Activated T-cell treated with anti-CD3 and anti-CD28 coated beads, Interleukin-2, amount 50 U/mL, for 24 hours (primary cell): ENCODE measurements at regions not wholly inside any gene's neighbourhood (a gene's known extent, or its start where the extent isn't known, plus 50 kb on each side); places are given as distances from the start of the nearest gene placed in this dataset.

ENCODE experiments used
- DNase-seq: peaks from one replicate; pipeline ENCODE4 v3.0.0-alpha.2; 2020
- H3K27ac Mint-ChIP-seq: 2 replicates; pipeline ENCODE4 v1.8.0; 2020; ENCODE audit warnings: mild to moderate bottlenecking, mixed read lengths
- H3K27me3 Mint-ChIP-seq: 2 replicates; pipeline ENCODE4 v1.8.0; 2020; ENCODE audit warnings: mixed read lengths
- H3K36me3 Mint-ChIP-seq: 2 replicates; pipeline ENCODE4 v1.8.0; 2020; ENCODE audit warnings: low read depth, mixed read lengths
- H3K4me1 Mint-ChIP-seq: 2 replicates; pipeline ENCODE4 v1.8.0; 2020; ENCODE audit warnings: low read depth, mixed read lengths
- H3K4me3 Mint-ChIP-seq: 2 replicates; pipeline ENCODE4 v1.8.0; 2020; ENCODE audit warnings: mild to moderate bottlenecking, moderate library complexity, mixed read lengths
- H3K9me3 Mint-ChIP-seq: 2 replicates; pipeline ENCODE4 v1.8.0; 2020; ENCODE audit warnings: mixed read lengths

- no peak overlapping the region for H3K27ac Mint-ChIP-seq
- no peak for DNase-seq
- H3K27me3 Mint-ChIP-seq: peaks cover 11% of the 10 kb centered on the region
- no peaks in the 10 kb centered on the region for H3K36me3 Mint-ChIP-seq
- no peaks in the 10 kb centered on the region for H3K4me1 Mint-ChIP-seq
- H3K4me3 Mint-ChIP-seq: no peak overlapping the region
- no peaks in the 10 kb centered on the region for H3K9me3 Mint-ChIP-seq
Observed at GRCh38 chr18:2330764-2331163, 240.5 kb downstream of the METTL4 start.

GRCh38 chr18:2331491-2331890, 239.8 kb downstream of the METTL4 start:
- no peaks in the 10 kb centered on the region for H3K4me1 Mint-ChIP-seq
- no peak overlapping the region for H3K4me3 Mint-ChIP-seq
- H3K36me3 Mint-ChIP-seq: no peaks in the 10 kb centered on the region
- H3K27me3 Mint-ChIP-seq: peaks cover 11% of the 10 kb centered on the region
- no peaks in the 10 kb centered on the region for H3K9me3 Mint-ChIP-seq
- no peak for DNase-seq
- no peak overlapping the region for H3K27ac Mint-ChIP-seq

GRCh38 chr18:2336690-2337392, 234.5 kb downstream of the METTL4 start:
- Mint-ChIP-seq H3K9me3 (no peaks in the 10 kb centered on the region), H3K27me3 (peaks cover 8% of the 10 kb centered on the region), H3K4me3 (no peak overlapping the region), H3K36me3 (no peaks in the 10 kb centered on the region), H3K27ac (no peak overlapping the region), H3K4me1 (no peaks in the 10 kb centered on the region)
- DNase-seq: no peak

- no peaks in the 10 kb centered on the region for H3K36me3 Mint-ChIP-seq
- peaks cover 9% of the 10 kb centered on the region for H3K27me3 Mint-ChIP-seq
- no peak overlapping the region for H3K27ac Mint-ChIP-seq
- peaks cover under 1% of the 10 kb centered on the region for H3K9me3 Mint-ChIP-seq
- H3K4me3 Mint-ChIP-seq: no peak overlapping the region
- DNase-seq: peak; percentile 40
- H3K4me1 Mint-ChIP-seq: no peaks in the 10 kb centered on the region
Observed at GRCh38 chr18:2337552-2338141, 233.7 kb downstream of the METTL4 start.

- peaks cover 2% of the 10 kb centered on the region for H3K9me3 Mint-ChIP-seq
- no peak for DNase-seq
- peaks cover 7% of the 10 kb centered on the region for H3K27me3 Mint-ChIP-seq
- H3K4me1 Mint-ChIP-seq: no peaks in the 10 kb centered on the region
- no peak overlapping the region for H3K4me3 Mint-ChIP-seq
- no peak overlapping the region for H3K27ac Mint-ChIP-seq
- H3K36me3 Mint-ChIP-seq: no peaks in the 10 kb centered on the region
Observed at GRCh38 chr18:2338601-2339000, 232.7 kb downstream of the METTL4 start.

GRCh38 chr18:2340335-2340734, 231.0 kb downstream of the METTL4 start:
- Mint-ChIP-seq H3K27ac (no peak overlapping the region), H3K9me3 (peaks cover 2% of the 10 kb centered on the region), H3K27me3 (peaks cover 7% of the 10 kb centered on the region), H3K36me3 (no peaks in the 10 kb centered on the region), H3K4me1 (no peaks in the 10 kb centered on the region), H3K4me3 (no peak overlapping the region)
- DNase-seq: no peak

GRCh38 chr18:2348003-2348402, 223.3 kb downstream of the METTL4 start:
- Mint-ChIP-seq H3K27ac (no peak overlapping the region), H3K9me3 (no peaks in the 10 kb centered on the region), H3K36me3 (no peaks in the 10 kb centered on the region), H3K27me3 (no peaks in the 10 kb centered on the region), H3K4me1 (no peaks in the 10 kb centered on the region), H3K4me3 (no peak overlapping the region)
- DNase-seq: no peak

GRCh38 chr18:2351126-2351850, 220.0 kb downstream of the METTL4 start:
- DNase-seq: no peak
- no peak overlapping the region for H3K4me3 Mint-ChIP-seq
- no peak overlapping the region for H3K27ac Mint-ChIP-seq
- H3K27me3 Mint-ChIP-seq: peaks cover 1% of the 10 kb centered on the region
- no peaks in the 10 kb centered on the region for H3K9me3 Mint-ChIP-seq
- no peaks in the 10 kb centered on the region for H3K36me3 Mint-ChIP-seq
- no peaks in the 10 kb centered on the region for H3K4me1 Mint-ChIP-seq

GRCh38 chr18:2354292-2354691, 217.0 kb downstream of the METTL4 start:
- no peak overlapping the region for H3K4me3 Mint-ChIP-seq
- H3K27ac Mint-ChIP-seq: no peak overlapping the region
- H3K36me3 Mint-ChIP-seq: no peaks in the 10 kb centered on the region
- H3K9me3 Mint-ChIP-seq: no peaks in the 10 kb centered on the region
- no peaks in the 10 kb centered on the region for H3K4me1 Mint-ChIP-seq
- DNase-seq: no peak
- peaks cover 8% of the 10 kb centered on the region for H3K27me3 Mint-ChIP-seq

- no peaks in the 10 kb centered on the region for H3K4me1 Mint-ChIP-seq
- H3K27ac Mint-ChIP-seq: no peak overlapping the region
- H3K36me3 Mint-ChIP-seq: no peaks in the 10 kb centered on the region
- H3K4me3 Mint-ChIP-seq: no peak overlapping the region
- no peak for DNase-seq
- H3K27me3 Mint-ChIP-seq: peaks cover 8% of the 10 kb centered on the region
- H3K9me3 Mint-ChIP-seq: no peaks in the 10 kb centered on the region
Observed at GRCh38 chr18:2356906-2357305, 214.4 kb downstream of the METTL4 start.

- H3K4me3 Mint-ChIP-seq: no peak overlapping the region
- DNase-seq: no peak
- H3K27ac Mint-ChIP-seq: no peak overlapping the region
- no peaks in the 10 kb centered on the region for H3K4me1 Mint-ChIP-seq
- H3K27me3 Mint-ChIP-seq: peaks cover 14% of the 10 kb centered on the region
- H3K36me3 Mint-ChIP-seq: no peaks in the 10 kb centered on the region
- no peaks in the 10 kb centered on the region for H3K9me3 Mint-ChIP-seq
Observed at GRCh38 chr18:2360861-2361260, 210.4 kb downstream of the METTL4 start.

GRCh38 chr18:2368102-2368501, 203.2 kb downstream of the METTL4 start:
- Mint-ChIP-seq H3K4me3 (no peak overlapping the region), H3K9me3 (no peaks in the 10 kb centered on the region), H3K36me3 (no peaks in the 10 kb centered on the region), H3K4me1 (no peaks in the 10 kb centered on the region), H3K27ac (no peak overlapping the region), H3K27me3 (peaks cover 16% of the 10 kb centered on the region)
- DNase-seq: no peak

- DNase-seq: no peak
- no peak overlapping the region for H3K4me3 Mint-ChIP-seq
- peaks cover 29% of the 10 kb centered on the region for H3K27me3 Mint-ChIP-seq
- H3K36me3 Mint-ChIP-seq: no peaks in the 10 kb centered on the region
- H3K27ac Mint-ChIP-seq: no peak overlapping the region
- no peaks in the 10 kb centered on the region for H3K9me3 Mint-ChIP-seq
- H3K4me1 Mint-ChIP-seq: no peaks in the 10 kb centered on the region
Observed at GRCh38 chr18:2376707-2377106, 194.6 kb downstream of the METTL4 start.

- no peak overlapping the region for H3K27ac Mint-ChIP-seq
- peaks cover 31% of the 10 kb centered on the region for H3K27me3 Mint-ChIP-seq
- H3K4me1 Mint-ChIP-seq: no peaks in the 10 kb centered on the region
- H3K9me3 Mint-ChIP-seq: no peaks in the 10 kb centered on the region
- no peak for DNase-seq
- H3K4me3 Mint-ChIP-seq: no peak overlapping the region
- no peaks in the 10 kb centered on the region for H3K36me3 Mint-ChIP-seq
Observed at GRCh38 chr18:2380101-2380500, 191.2 kb downstream of the METTL4 start.

GRCh38 chr18:2381539-2381938, 189.8 kb downstream of the METTL4 start:
- Mint-ChIP-seq H3K4me3 (no peak overlapping the region), H3K9me3 (peaks cover 5% of the 10 kb centered on the region), H3K36me3 (no peaks in the 10 kb centered on the region), H3K4me1 (no peaks in the 10 kb centered on the region), H3K27ac (no peak overlapping the region), H3K27me3 (peaks cover 23% of the 10 kb centered on the region)
- DNase-seq: no peak
